ENCODE measurements at regions not wholly inside any gene's neighbourhood (a gene's known extent, or its start where the extent isn't known, plus 50 kb on each side); places are given as distances from the start of the nearest gene placed in this dataset.
"Not testable (repeated sequence)": the region's sequence is repeated elsewhere in the genome, so short reads cannot be mapped to it uniquely, and the experiment has no call there.

DNA sequence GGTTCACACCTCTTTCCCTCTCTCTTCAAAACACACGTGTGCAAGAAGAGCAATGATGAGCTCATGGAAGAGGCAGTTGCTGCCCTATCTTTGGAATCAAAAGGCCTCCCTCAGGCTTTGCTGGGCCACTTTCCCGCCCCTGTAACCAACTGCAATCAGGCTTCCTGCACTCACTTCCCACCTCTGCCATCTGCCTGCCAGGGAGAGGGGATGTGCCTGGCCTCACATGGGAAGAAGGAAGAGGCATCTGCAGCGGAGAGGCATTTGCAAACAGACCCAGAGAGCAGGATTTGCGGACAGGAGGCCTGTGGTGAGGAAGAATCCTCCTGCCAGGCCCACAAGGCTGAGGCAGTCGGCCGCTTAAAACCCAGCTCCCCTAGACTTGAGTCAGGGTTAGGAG is 175.6 kb upstream of the ATP10A start:
- no peaks in the 10 kb centered on the region for H3K36me3 ChIP-seq (ENCODE audit: control insufficient read depth, low read depth, low read length)
- H3K4me3 ChIP-seq (ENCODE audit: low read length): no peak overlapping the region
- H3K27ac ChIP-seq (ENCODE audit: low read length): no peak overlapping the region
- no peaks in the 10 kb centered on the region for H3K4me1 ChIP-seq (ENCODE audit: control insufficient read depth, low read depth, low read length)
- H3K9ac ChIP-seq (ENCODE audit: low read length): no peak overlapping the region
- H3K27me3 ChIP-seq (ENCODE audit: control insufficient read depth, insufficient read depth, low read length): no peaks in the 10 kb centered on the region
- no peaks in the 10 kb centered on the region for H3K9me3 ChIP-seq (ENCODE audit: control insufficient read depth, low read depth, low read length)

DNA sequence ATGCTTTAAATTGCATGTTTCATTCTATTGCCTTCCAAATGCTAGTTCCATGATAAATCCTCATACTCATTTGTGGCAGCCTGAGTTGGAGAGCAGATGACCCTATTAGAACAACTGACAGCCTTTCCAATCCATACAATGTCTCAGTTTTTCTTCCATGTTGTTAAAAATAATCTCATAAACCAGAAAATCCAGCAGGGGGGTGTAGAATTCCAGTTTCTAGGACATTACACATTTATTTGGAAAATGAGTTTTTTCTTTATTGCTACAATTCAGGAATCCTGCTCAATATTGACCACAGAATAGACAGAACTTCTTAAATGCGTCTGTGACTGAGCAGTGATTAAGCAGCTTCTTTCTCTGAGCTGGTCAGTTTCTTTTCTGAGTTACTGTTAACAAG is 174.2 kb upstream of the ATP10A start:
- no peaks in the 10 kb centered on the region for H3K36me3 ChIP-seq (ENCODE audit: control insufficient read depth, low read depth, low read length)
- no peak overlapping the region for H3K27ac ChIP-seq (ENCODE audit: low read length)
- H3K9me3 ChIP-seq (ENCODE audit: control insufficient read depth, low read depth, low read length): no peaks in the 10 kb centered on the region
- H3K4me3 ChIP-seq (ENCODE audit: low read length): no peak overlapping the region
- H3K9ac ChIP-seq (ENCODE audit: low read length): no peak overlapping the region
- no peaks in the 10 kb centered on the region for H3K27me3 ChIP-seq (ENCODE audit: control insufficient read depth, insufficient read depth, low read length)
- no peaks in the 10 kb centered on the region for H3K4me1 ChIP-seq (ENCODE audit: control insufficient read depth, low read depth, low read length)

DNA sequence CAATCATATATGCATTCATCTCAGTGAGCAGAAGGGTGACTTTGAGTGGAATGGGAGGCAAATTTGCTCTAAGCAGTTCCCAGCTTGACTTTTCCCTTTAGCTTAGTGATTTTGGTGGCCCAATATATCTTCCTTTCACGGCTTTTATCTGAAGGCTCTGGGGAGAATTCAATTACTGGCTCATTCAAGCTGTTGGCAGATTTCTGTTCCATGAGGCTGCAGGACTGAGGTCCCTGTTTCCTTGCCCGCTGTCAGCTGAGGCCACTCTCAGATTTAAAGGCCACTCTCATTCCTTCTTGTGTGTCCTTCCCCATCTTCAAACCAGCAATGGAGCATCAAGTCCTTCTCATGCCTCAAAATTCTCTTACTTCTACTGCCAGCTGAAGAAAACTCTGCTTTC is 170.4 kb upstream of the ATP10A start:
- Histone ChIP-seq H3K36me3 (ENCODE audit: control insufficient read depth, low read depth, low read length) (no peaks in the 10 kb centered on the region), H3K27ac (ENCODE audit: low read length) (no peak overlapping the region), H3K4me3 (ENCODE audit: low read length) (no peak overlapping the region), H3K27me3 (ENCODE audit: control insufficient read depth, insufficient read depth, low read length) (no peaks in the 10 kb centered on the region), H3K9ac (ENCODE audit: low read length) (no peak overlapping the region), H3K9me3 (ENCODE audit: control insufficient read depth, low read depth, low read length) (no peaks in the 10 kb centered on the region), H3K4me1 (ENCODE audit: control insufficient read depth, low read depth, low read length) (peaks cover 5% of the 10 kb centered on the region)

DNA sequence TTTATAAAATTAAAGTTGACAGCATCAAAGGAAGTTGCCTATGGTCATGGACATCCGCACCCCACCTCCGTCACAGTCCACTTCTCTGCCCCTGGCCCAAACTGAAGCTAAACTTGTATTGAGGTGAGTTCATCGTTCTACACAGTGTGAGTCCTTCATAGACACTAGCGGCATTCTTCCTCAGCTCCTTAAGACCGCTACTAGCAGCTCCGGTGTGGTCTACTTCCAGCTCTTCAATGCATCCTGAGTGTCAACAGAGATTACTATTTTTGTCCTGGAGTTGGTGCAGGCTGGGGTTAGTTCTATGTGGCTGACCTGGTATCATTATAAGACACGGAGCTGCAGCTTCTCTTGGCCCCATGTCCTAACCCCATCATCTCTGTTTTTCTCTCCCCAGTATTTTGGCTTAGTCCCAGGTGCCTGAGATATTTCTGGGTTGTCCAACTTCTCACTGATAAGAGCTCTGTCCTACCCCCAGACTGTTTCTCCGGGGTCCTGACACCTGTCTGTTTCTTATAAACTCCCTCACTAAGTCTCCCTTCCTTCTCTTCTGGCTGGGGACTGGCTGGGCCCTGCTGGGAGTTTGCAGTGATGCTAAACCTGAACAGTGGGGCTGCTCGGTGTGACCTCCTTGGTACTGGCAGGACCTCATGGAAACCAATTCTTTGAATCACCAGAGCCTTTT is 169.2 kb upstream of the ATP10A start:
- H3K36me3 ChIP-seq (ENCODE audit: control insufficient read depth, low read depth, low read length): no peaks in the 10 kb centered on the region
- peaks cover 9% of the 10 kb centered on the region for H3K4me1 ChIP-seq (ENCODE audit: control insufficient read depth, low read depth, low read length)
- H3K27me3 ChIP-seq (ENCODE audit: control insufficient read depth, insufficient read depth, low read length): no peaks in the 10 kb centered on the region
- no peak overlapping the region for H3K9ac ChIP-seq (ENCODE audit: low read length)
- H3K9me3 ChIP-seq (ENCODE audit: control insufficient read depth, low read depth, low read length): no peaks in the 10 kb centered on the region
- no peak overlapping the region for H3K27ac ChIP-seq (ENCODE audit: low read length)
- H3K4me3 ChIP-seq (ENCODE audit: low read length): no peak overlapping the region

DNA sequence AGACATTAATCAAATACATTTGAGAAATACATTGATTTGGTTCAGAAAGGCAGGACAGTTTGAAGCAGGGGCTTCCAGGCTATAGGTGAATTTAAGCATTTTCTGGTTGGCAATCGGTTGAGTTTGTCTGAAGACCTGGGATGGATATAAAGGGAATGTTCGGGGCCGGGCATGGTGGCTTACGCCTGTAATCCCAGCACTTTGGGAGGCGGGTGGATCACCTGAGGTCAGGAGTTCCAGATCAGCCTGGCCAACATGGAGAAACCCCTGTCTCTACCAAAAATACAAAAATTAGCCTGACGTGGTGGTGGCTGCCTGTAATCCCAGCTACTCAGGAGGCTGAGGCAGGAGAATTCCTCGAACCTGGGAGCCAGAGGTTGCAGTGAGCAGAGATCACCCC is 166.5 kb upstream of the ATP10A start:
- not testable (repeated sequence) for H3K9me3 ChIP-seq (ENCODE audit: control insufficient read depth, low read depth, low read length); H3K9ac ChIP-seq (ENCODE audit: low read length); H3K4me1 ChIP-seq (ENCODE audit: control insufficient read depth, low read depth, low read length); H3K4me3 ChIP-seq (ENCODE audit: low read length); H3K27ac ChIP-seq (ENCODE audit: low read length); H3K27me3 ChIP-seq (ENCODE audit: control insufficient read depth, insufficient read depth, low read length); H3K36me3 ChIP-seq (ENCODE audit: control insufficient read depth, low read depth, low read length)

DNA sequence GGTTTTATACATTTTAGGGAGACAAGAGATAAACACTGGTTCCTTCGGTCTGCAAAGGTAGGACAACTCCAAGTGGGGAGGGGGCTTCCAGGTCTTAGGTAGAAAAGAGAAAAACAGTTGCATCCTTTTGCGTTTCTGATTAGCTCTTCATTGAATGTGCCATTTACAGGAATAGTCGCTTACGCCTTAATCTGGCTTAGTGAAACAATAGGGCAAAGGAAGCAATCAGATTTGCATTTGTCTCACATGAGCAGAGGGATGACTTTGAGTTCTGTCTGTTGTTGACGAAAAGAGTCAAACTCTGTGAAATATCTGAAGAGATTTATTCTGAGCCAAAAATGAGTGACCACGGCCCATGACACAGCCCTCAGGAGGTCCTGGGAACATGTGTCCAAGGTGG is 166.0 kb upstream of the ATP10A start:
- Histone ChIP-seq H3K27ac (ENCODE audit: low read length) (no peak overlapping the region), H3K36me3 (ENCODE audit: control insufficient read depth, low read depth, low read length) (no peaks in the 10 kb centered on the region), H3K9me3 (ENCODE audit: control insufficient read depth, low read depth, low read length) (no peaks in the 10 kb centered on the region), H3K27me3 (ENCODE audit: control insufficient read depth, insufficient read depth, low read length) (no peaks in the 10 kb centered on the region), H3K4me1 (ENCODE audit: control insufficient read depth, low read depth, low read length) (peaks cover 9% of the 10 kb centered on the region), H3K4me3 (ENCODE audit: low read length) (no peak overlapping the region), H3K9ac (ENCODE audit: low read length) (no peak overlapping the region)

DNA sequence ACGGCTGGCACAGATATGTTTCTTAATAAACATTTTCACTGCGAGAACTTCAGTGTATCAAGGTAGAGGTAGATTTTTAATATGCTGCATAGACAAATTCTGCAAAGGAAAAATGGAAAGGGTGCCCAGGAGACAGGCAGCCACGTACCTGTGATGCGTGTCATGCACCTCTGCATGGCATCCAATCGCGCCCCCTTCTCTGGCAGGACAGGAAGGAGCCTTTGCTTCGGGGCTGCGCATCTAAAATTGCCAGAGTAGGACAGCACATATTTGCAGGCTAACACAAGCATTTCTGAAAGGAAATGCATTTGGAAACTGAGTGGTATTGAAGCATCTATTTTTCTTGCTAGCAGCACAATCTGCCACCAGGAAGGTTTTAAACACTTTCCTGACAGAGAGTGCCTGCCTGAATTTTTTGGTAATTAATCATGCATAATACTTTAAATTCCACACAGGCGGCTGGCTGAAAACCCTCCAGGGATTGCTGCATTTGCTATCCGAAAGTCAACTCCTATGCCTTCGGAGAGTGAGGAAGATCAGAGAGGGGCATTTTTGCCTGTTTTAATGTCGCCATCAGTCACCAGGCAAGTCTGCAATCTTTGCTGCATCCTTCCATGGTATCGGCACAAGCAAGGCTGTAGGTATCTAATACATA is 165.1 kb upstream of the ATP10A start:
- peaks cover 9% of the 10 kb centered on the region for H3K4me1 ChIP-seq (ENCODE audit: control insufficient read depth, low read depth, low read length)
- no peak overlapping the region for H3K27ac ChIP-seq (ENCODE audit: low read length)
- no peaks in the 10 kb centered on the region for H3K9me3 ChIP-seq (ENCODE audit: control insufficient read depth, low read depth, low read length)
- H3K27me3 ChIP-seq (ENCODE audit: control insufficient read depth, insufficient read depth, low read length): no peaks in the 10 kb centered on the region
- H3K9ac ChIP-seq (ENCODE audit: low read length): no peak overlapping the region
- no peak overlapping the region for H3K4me3 ChIP-seq (ENCODE audit: low read length)
- no peaks in the 10 kb centered on the region for H3K36me3 ChIP-seq (ENCODE audit: control insufficient read depth, low read depth, low read length)

DNA sequence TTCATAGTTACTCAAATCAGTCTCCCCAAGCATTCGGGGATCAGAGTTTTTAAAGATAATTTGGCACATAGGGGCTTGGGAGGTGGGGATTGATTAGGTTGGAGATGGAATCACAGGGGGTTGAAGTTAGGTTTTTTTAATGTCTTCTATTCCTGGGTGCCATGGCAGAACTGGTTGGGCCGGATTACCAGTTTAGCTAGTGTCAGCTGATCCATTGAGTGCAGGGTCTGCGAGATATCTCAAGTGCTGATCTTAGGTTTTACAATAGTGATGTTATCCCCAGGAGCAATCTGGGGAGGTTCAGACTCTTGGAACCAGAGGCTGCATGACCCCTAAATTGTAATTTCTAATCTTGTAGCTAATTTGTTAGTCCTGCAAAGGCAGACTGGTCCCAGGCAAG is 163.5 kb upstream of the ATP10A start:
- not testable (repeated sequence) for H3K27ac ChIP-seq (ENCODE audit: low read length); H3K27me3 ChIP-seq (ENCODE audit: control insufficient read depth, insufficient read depth, low read length); H3K4me1 ChIP-seq (ENCODE audit: control insufficient read depth, low read depth, low read length); H3K36me3 ChIP-seq (ENCODE audit: control insufficient read depth, low read depth, low read length); H3K9me3 ChIP-seq (ENCODE audit: control insufficient read depth, low read depth, low read length); H3K4me3 ChIP-seq (ENCODE audit: low read length); H3K9ac ChIP-seq (ENCODE audit: low read length)

DNA sequence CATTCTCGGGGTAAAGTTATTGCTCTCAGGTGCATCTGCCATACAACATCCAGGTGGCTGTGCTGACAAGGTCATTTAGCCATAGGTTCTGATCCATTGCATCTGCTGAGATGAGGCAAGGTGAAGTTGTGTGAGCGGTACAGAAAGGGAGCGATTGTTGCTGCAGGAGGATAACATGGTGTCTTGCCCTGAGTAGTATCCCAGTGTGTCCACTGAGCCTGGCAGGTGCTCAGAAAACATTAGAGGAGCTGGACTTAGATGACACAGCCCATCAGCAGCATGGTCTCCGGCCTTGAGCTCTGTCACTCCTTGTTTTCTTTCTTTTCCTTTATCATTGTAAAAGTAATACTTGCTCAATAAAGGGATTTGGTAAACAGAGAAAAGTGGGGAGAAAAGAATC is 161.1 kb upstream of the ATP10A start:
- Histone ChIP-seq H3K4me1 (ENCODE audit: control insufficient read depth, low read depth, low read length) (peaks cover 7% of the 10 kb centered on the region), H3K36me3 (ENCODE audit: control insufficient read depth, low read depth, low read length) (no peaks in the 10 kb centered on the region), H3K27me3 (ENCODE audit: control insufficient read depth, insufficient read depth, low read length) (no peaks in the 10 kb centered on the region), H3K9me3 (ENCODE audit: control insufficient read depth, low read depth, low read length) (no peaks in the 10 kb centered on the region), H3K4me3 (ENCODE audit: low read length) (no peak overlapping the region), H3K27ac (ENCODE audit: low read length) (no peak overlapping the region), H3K9ac (ENCODE audit: low read length) (no peak overlapping the region)

DNA sequence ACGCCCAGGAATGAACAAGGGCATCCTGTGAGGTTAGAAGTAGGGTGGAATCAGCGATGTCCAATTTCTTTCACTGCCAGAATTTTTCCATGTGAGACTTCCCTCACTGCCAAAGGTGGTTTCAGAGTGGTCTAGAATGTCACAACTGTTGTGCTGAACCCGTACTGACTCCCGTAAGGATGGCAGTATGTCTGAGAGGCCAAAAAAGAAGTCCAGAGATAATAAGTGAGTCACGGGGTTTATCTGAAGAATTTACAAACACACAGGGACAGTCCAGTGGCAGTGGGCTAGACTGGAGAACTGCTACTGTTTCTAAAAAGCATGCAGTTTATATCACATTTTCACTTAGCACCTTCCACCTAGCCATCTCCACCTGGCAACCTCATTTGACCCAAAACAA is 160.6 kb upstream of the ATP10A start:
- Histone ChIP-seq H3K4me3 (ENCODE audit: low read length) (no peak overlapping the region), H3K27ac (ENCODE audit: low read length) (no peak overlapping the region), H3K9me3 (ENCODE audit: control insufficient read depth, low read depth, low read length) (no peaks in the 10 kb centered on the region), H3K27me3 (ENCODE audit: control insufficient read depth, insufficient read depth, low read length) (no peaks in the 10 kb centered on the region), H3K4me1 (ENCODE audit: control insufficient read depth, low read depth, low read length) (peaks cover 5% of the 10 kb centered on the region), H3K9ac (ENCODE audit: low read length) (no peak overlapping the region), H3K36me3 (ENCODE audit: control insufficient read depth, low read depth, low read length) (no peaks in the 10 kb centered on the region)

DNA sequence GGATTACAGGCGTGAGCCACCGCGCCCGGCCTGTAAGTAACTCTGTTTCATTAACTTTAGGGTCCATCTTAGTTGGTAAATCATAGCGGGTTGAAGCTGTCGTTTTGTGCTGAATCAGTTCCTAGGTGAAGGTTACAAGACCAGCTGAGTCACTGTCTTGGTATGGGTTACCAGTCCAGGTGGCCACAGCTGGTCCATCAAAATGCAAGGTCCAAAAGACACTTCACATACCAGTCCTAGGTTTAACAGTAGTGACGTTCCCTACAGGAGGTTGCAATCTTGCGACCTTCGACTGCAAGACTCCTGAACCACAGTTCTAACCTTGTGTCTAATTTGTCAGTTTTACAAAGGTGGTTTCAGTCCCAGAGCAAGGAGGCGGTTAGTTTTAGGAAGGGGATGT is 160.1 kb upstream of the ATP10A start:
- H3K9me3 ChIP-seq (ENCODE audit: control insufficient read depth, low read depth, low read length): no peaks in the 10 kb centered on the region
- H3K4me1 ChIP-seq (ENCODE audit: control insufficient read depth, low read depth, low read length): peaks cover under 1% of the 10 kb centered on the region
- no peaks in the 10 kb centered on the region for H3K27me3 ChIP-seq (ENCODE audit: control insufficient read depth, insufficient read depth, low read length)
- H3K36me3 ChIP-seq (ENCODE audit: control insufficient read depth, low read depth, low read length): no peaks in the 10 kb centered on the region
- H3K4me3 ChIP-seq (ENCODE audit: low read length): no peak overlapping the region
- H3K27ac ChIP-seq (ENCODE audit: low read length): no peak overlapping the region
- H3K9ac ChIP-seq (ENCODE audit: low read length): no peak overlapping the region

DNA sequence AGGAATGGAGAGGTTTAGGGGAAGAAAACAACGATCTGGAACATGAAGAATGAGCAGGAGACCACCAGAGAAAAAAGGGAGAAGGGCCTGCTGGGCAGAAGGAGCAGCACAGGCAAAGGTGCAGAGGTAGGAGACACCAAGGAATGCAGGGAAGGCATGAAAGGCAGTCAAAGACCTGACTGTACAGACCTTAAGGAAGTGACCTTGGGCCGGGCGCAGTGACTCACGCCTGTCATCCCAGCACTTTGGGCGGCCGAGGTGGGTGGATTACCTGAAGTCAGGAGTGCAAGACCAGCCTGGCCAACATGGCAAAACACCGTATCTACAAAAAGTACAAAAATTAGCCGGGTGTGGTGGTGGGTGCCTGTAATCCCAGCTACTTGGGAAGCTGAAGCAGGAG is 157.7 kb upstream of the ATP10A start:
- H3K4me1 ChIP-seq (ENCODE audit: control insufficient read depth, low read depth, low read length): no peaks in the 10 kb centered on the region
- H3K4me3 ChIP-seq (ENCODE audit: low read length): no peak overlapping the region
- no peak overlapping the region for H3K27ac ChIP-seq (ENCODE audit: low read length)
- no peaks in the 10 kb centered on the region for H3K27me3 ChIP-seq (ENCODE audit: control insufficient read depth, insufficient read depth, low read length)
- no peak overlapping the region for H3K9ac ChIP-seq (ENCODE audit: low read length)
- no peaks in the 10 kb centered on the region for H3K9me3 ChIP-seq (ENCODE audit: control insufficient read depth, low read depth, low read length)
- H3K36me3 ChIP-seq (ENCODE audit: control insufficient read depth, low read depth, low read length): no peaks in the 10 kb centered on the region
